ENCODE measurements at regions not wholly inside any gene's neighbourhood (a gene's known extent, or its start where the extent isn't known, plus 50 kb on each side); places are given as distances from the start of the nearest gene placed in this dataset.

- TF ChIP-seq ELK1 (CRISPR knock-in tag; IDR thresholded peaks at IDR 0.05) (no peak), NR2C2 (CRISPR knock-in tag; IDR thresholded peaks at IDR 0.05) (no peak), NR2C2 (tag; IDR thresholded peaks at IDR 0.05) (peak; percentile 50; the same call in 1 of the 2 replicates), SP1 (CRISPR knock-in tag; IDR thresholded peaks at IDR 0.05) (no peak), RCOR1 (IDR thresholded peaks at IDR 0.05; ENCODE audit: borderline replicate concordance in 1 of 2, low read depth in 2 of 2, low read length in 2 of 2) (no peak), ZNF134 (CRISPR knock-in tag; conservative IDR thresholded peaks at IDR 0.05) (no peak), ZNF644 (tag; IDR thresholded peaks at IDR 0.05; ENCODE audit: low read depth) (no peak), RREB1 (CRISPR knock-in tag; IDR thresholded peaks at IDR 0.05) (peak; percentile 60; the same call in 1 of the 2 replicates), PHF8 (IDR thresholded peaks at IDR 0.05; ENCODE audit: borderline replicate concordance, low read length) (no peak), PYGO2 (tag; IDR thresholded peaks at IDR 0.05) (peak; percentile 79), TARDBP (IDR thresholded peaks at IDR 0.05) (no peak), ZNF445 (CRISPR knock-in tag; IDR thresholded peaks at IDR 0.05; ENCODE audit: low read depth) (0 out of 2 replicates have a peak, but pooled peaks have one; percentile 29), BRD4 (IDR thresholded peaks at IDR 0.05) (no peak), TAF9B (IDR thresholded peaks at IDR 0.05; ENCODE audit: partially characterized antibody) (no peak), THRB (CRISPR knock-in tag; conservative IDR thresholded peaks at IDR 0.05) (peak; percentile 93), MXD1 (CRISPR knock-in tag; IDR thresholded peaks at IDR 0.05; ENCODE audit: borderline replicate concordance, poor library complexity, severe bottlenecking) (no peak), ZNF165 (CRISPR knock-in tag; IDR thresholded peaks at IDR 0.05; ENCODE audit: borderline replicate concordance) (peak; percentile 62; the same call in 1 of the 2 replicates), ZKSCAN8 (CRISPR knock-in tag; IDR thresholded peaks at IDR 0.05) (peak; percentile 72; the same call in 1 of the 2 replicates), MEF2D (tag; conservative IDR thresholded peaks at IDR 0.05; ENCODE audit: low read depth) (peak; percentile 57; the same call in 1 of the 2 replicates), TOE1 (IDR thresholded peaks at IDR 0.05; ENCODE audit: borderline replicate concordance) (no peak), TOE1 (CRISPR knock-in tag; IDR thresholded peaks at IDR 0.05; ENCODE audit: borderline replicate concordance, low read depth) (no peak)
Measured at GRCh38 chr12:65561798-65562382, 262.4 kb upstream of the HMGA2 start (continued).
